ENCODE measurements at regions not wholly inside any gene's neighbourhood (a gene's known extent, or its start where the extent isn't known, plus 50 kb on each side); places are given as distances from the start of the nearest gene placed in this dataset.

- no peak for DNase-seq (ENCODE audit: low spot score)
Measured at GRCh38 chr2:19300961-19301360, 57.5 kb downstream of the OSR1 start.

GRCh38 chr2:19299522-19299921, 58.9 kb downstream of the OSR1 start:
- DNase-seq (ENCODE audit: low spot score) = no peak

GRCh38 chr2:19299032-19299431, 59.4 kb downstream of the OSR1 start:
- DNase-seq (ENCODE audit: low spot score) = no peak

GRCh38 chr2:19297716-19298115, 60.7 kb downstream of the OSR1 start:
- DNase-seq (ENCODE audit: low spot score) = no peak

- no peak for DNase-seq (ENCODE audit: low spot score)
Measured at GRCh38 chr2:19295998-19296502, 62.4 kb downstream of the OSR1 start.

GRCh38 chr2:19292007-19292406, 66.4 kb downstream of the OSR1 start:
- no peak for DNase-seq (ENCODE audit: low spot score)

- DNase-seq (ENCODE audit: low spot score) = no peak
Measured at GRCh38 chr2:19288291-19288690, 70.1 kb downstream of the OSR1 start.

- no peak for DNase-seq (ENCODE audit: low spot score)
Measured at GRCh38 chr2:19287324-19287723, 71.1 kb downstream of the OSR1 start.

GRCh38 chr2:19282305-19282704, 76.1 kb downstream of the OSR1 start:
- DNase-seq (ENCODE audit: low spot score) = no peak

GRCh38 chr2:19274439-19274838, 84.0 kb downstream of the OSR1 start:
- no peak for DNase-seq (ENCODE audit: low spot score)

GRCh38 chr2:19272941-19273470, 85.4 kb downstream of the OSR1 start:
- no peak for DNase-seq (ENCODE audit: low spot score)

GRCh38 chr2:19272039-19272438, 86.4 kb downstream of the OSR1 start:
- DNase-seq (ENCODE audit: low spot score) = no peak

- DNase-seq (ENCODE audit: low spot score) = no peak
Measured at GRCh38 chr2:19264852-19265251, 93.6 kb downstream of the OSR1 start.

- DNase-seq (ENCODE audit: low spot score) = no peak
Measured at GRCh38 chr2:19262150-19262549, 96.3 kb downstream of the OSR1 start.

- DNase-seq (ENCODE audit: low spot score) = no peak
Measured at GRCh38 chr2:19261061-19261460, 97.4 kb downstream of the OSR1 start.

GRCh38 chr2:19256121-19256601, 102.3 kb downstream of the OSR1 start:
- no peak for DNase-seq (ENCODE audit: low spot score)

- no peak for DNase-seq (ENCODE audit: low spot score)
Measured at GRCh38 chr2:19255481-19255880, 102.9 kb downstream of the OSR1 start.

GRCh38 chr2:19251554-19251953, 106.9 kb downstream of the OSR1 start:
- no peak for DNase-seq (ENCODE audit: low spot score)

GRCh38 chr2:19250906-19251305, 107.5 kb downstream of the OSR1 start:
- no peak for DNase-seq (ENCODE audit: low spot score)

- no peak for DNase-seq (ENCODE audit: low spot score)
Measured at GRCh38 chr2:19247186-19247585, 111.2 kb downstream of the OSR1 start.

GRCh38 chr2:19246496-19246895, 111.9 kb downstream of the OSR1 start:
- no peak for DNase-seq (ENCODE audit: low spot score)

- no peak for DNase-seq (ENCODE audit: low spot score)
Measured at GRCh38 chr2:19244460-19245363, 113.7 kb downstream of the OSR1 start.

GRCh38 chr2:19238440-19239060, 119.9 kb downstream of the OSR1 start:
- no peak for DNase-seq (ENCODE audit: low spot score)

Measured in Ammon's horn (tissue), 1 donor.